WERI-Rb-1 (cell line): ENCODE measurements at regions not wholly inside any gene's neighbourhood (a gene's known extent, or its start where the extent isn't known, plus 50 kb on each side); places are given as distances from the start of the nearest gene placed in this dataset.
A peak's percentile ranks its signal among the peaks of the same experiment; 100 is the strongest.

Experiments
- DNase-seq: peaks from one replicate; pipeline ENCODE4 v3.0.0-alpha.2; 2020
- H3K27ac ChIP-seq: fragments of 250-450 bp; sonication (Bioruptor Pico); 2 replicates; pipeline ENCODE4 v1.5.1; 2020; ENCODE audit warnings: mild to moderate bottlenecking, moderate library complexity
- H3K27me3 ChIP-seq: fragments of 250-450 bp; sonication (Bioruptor Pico); 2 replicates; pipeline ENCODE4 v1.5.1; 2021; ENCODE audit warnings: mild to moderate bottlenecking, low read depth, moderate library complexity; ENCODE audit not compliant: insufficient read depth, severe bottlenecking
- H3K36me3 ChIP-seq: fragments of 250-450 bp; sonication (Bioruptor Pico); 2 replicates; pipeline ENCODE4 v1.5.1; 2020; ENCODE audit warnings: mild to moderate bottlenecking, moderate library complexity
- H3K4me3 ChIP-seq: 2 replicates; pipeline ENCODE4 v1.5.1; 2011; ENCODE audit warnings: low read depth, mild to moderate bottlenecking, control low read depth, low read length
- H3K9me3 ChIP-seq: fragments of 250-450 bp; sonication (Bioruptor Pico); 2 replicates; pipeline ENCODE4 v1.5.1; 2021; ENCODE audit warnings: mild to moderate bottlenecking, moderate library complexity; ENCODE audit not compliant: severe bottlenecking
- TF ChIP-seq, protein P1 (sequence below): IDR thresholded peaks from 2 replicates; pipeline ENCODE4 v1.5.1; 2011; ENCODE audit warnings: low read depth, mild to moderate bottlenecking, control low read depth, inconsistent platforms, low read length

DNA sequence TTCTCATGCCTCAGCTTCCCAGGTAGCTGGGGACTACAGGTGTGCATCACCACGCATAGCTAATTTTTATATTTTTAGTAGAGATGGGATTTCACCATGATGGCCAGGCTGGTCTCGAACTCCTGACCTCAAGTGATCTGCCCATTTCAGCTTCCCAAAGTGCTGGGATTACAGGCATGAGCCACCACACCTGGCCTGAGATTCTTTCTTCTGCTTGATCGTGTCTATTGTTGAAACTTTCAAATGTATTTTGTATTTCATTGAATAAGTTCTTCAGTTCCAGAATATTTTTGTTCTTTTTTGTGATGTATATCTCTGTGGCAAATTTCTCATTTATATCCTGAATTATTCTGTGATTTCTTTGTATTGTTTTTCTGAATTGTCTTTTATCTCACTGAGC lies 1063.3 kb upstream of the WWC1 start:
- Histone ChIP-seq H3K9me3 (peaks cover 22% of the 10 kb centered on the region), H3K27ac (no peak overlapping the region), H3K27me3 (no peaks in the 10 kb centered on the region), H3K36me3 (no peaks in the 10 kb centered on the region), H3K4me3 (no peak overlapping the region)
- no peak for DNase-seq
- TF ChIP-seq, protein P1, sequence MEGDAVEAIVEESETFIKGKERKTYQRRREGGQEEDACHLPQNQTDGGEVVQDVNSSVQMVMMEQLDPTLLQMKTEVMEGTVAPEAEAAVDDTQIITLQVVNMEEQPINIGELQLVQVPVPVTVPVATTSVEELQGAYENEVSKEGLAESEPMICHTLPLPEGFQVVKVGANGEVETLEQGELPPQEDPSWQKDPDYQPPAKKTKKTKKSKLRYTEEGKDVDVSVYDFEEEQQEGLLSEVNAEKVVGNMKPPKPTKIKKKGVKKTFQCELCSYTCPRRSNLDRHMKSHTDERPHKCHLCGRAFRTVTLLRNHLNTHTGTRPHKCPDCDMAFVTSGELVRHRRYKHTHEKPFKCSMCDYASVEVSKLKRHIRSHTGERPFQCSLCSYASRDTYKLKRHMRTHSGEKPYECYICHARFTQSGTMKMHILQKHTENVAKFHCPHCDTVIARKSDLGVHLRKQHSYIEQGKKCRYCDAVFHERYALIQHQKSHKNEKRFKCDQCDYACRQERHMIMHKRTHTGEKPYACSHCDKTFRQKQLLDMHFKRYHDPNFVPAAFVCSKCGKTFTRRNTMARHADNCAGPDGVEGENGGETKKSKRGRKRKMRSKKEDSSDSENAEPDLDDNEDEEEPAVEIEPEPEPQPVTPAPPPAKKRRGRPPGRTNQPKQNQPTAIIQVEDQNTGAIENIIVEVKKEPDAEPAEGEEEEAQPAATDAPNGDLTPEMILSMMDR, result no peak

DNA sequence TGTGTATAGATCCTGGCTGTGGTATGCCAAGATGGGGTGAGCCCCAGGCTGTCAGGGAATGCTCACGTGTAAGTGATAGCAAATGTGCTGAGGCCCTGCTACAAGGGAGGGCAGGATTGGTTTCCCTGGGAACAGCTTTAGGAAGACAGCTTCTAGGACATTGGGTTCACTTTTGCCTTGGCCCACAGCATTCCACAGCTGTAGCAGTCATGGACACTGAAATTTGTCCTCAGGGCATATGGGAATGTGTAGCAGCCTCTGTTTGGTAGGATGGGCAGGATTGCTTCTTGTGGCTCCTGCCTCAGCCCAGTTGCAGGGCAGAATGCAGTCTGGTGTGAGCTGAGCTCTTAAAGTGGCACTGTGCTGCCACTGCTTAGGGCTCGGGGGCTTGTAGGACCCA lies 1061.7 kb upstream of the WWC1 start:
- Histone ChIP-seq H3K27ac (no peak overlapping the region), H3K4me3 (no peak overlapping the region), H3K36me3 (no peaks in the 10 kb centered on the region), H3K27me3 (no peaks in the 10 kb centered on the region), H3K9me3 (peaks cover 26% of the 10 kb centered on the region)
- TF ChIP-seq, protein P1, result no peak
- DNase-seq, result no peak

GRCh38 chr5:167230414-167230813 lies 1061.0 kb upstream of the WWC1 start:
- no peaks in the 10 kb centered on the region for H3K36me3 ChIP-seq
- H3K27me3 ChIP-seq, result no peaks in the 10 kb centered on the region
- no peak for DNase-seq
- H3K4me3 ChIP-seq, result no peak overlapping the region
- no peak overlapping the region for H3K27ac ChIP-seq
- TF ChIP-seq, protein P1, result no peak
- H3K9me3 ChIP-seq, result peaks cover 28% of the 10 kb centered on the region

DNA sequence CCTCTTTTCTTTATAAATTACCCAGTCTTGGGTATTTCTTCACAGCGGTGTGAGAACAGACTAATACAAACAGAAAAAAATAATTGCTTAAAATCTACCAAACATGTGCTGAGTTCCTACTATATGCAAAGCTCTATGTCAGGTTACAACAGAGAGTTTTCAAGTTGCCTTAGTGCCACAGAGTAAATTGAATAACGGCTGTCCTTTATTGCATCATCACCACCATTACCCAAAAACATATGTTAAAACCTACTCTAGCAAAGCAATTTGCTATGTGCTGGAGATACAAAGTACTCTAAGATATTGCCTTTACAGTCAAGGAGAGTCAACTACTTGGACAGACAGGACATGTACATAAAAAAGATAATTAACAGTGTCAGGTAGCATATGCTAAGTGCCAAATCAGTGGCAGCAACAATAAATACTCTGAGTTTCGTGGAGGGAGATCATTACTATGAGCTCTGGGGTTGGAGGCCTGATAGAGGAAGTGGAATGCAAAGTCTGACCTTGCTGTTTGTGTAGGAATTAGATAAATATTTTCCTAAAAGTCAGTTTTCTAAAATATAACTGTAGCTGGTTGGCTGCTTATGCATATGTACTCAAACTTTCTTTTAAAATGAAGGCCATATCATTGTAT lies 1058.7 kb upstream of the WWC1 start:
- TF ChIP-seq, protein P1, result no peak
- DNase-seq, result no peak
- H3K27ac ChIP-seq, result peak overlapping the region; percentile 45
- H3K27me3 ChIP-seq, result no peaks in the 10 kb centered on the region
- no peak overlapping the region for H3K4me3 ChIP-seq
- H3K36me3 ChIP-seq, result no peaks in the 10 kb centered on the region
- H3K9me3 ChIP-seq, result peaks cover 35% of the 10 kb centered on the region

DNA sequence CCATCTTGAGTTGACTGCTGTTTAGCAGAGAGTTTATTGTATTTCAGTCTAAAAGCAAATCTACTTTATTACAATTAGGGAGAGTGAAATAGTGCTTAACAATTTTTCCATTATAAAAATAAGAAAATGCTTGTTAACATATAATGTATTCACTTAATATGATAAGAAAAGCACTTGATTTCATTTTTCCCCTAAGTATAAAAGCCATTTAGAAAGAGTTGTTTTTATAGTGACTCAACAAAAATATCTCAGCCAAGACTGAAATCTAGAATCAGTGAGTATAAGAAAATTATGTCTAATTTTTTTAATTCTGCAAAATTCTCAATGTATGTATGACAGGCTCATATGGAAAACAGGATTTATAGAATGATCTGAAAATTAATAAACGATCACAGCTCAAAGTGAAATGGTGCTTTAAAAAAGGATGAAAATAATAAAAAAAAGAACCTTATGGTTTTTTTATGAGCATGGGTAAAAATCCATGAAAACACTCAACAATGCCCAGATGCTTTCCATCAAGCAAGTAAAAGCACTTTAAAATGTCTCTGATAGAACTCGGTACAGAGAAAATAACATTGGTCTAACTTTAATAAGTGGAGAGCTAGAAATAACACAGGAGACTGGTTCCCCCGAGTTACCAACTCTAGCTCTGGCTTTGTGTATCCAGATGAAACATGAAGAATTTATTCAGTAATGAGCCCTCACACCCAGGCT lies 1057.8 kb upstream of the WWC1 start:
- peaks cover 27% of the 10 kb centered on the region for H3K9me3 ChIP-seq
- TF ChIP-seq, protein P1, result no peak
- peak overlapping the region; percentile 58; the same call in 1 of the 2 replicates for H3K27ac ChIP-seq

More for the DNA sequence above, 1057.8 kb upstream of the WWC1 start:
- Histone ChIP-seq H3K27me3 (no peaks in the 10 kb centered on the region), H3K36me3 (no peaks in the 10 kb centered on the region), H3K4me3 (no peak overlapping the region)
- DNase-seq, result no peak
